Progenitor cell of endocrine pancreas (in vitro differentiated cells): ENCODE measurements at regions not wholly inside any gene's neighbourhood (a gene's known extent, or its start where the extent isn't known, plus 50 kb on each side); places are given as distances from the start of the nearest gene placed in this dataset.

ENCODE experiments used
- DNase-seq: peaks from one replicate; pipeline ENCODE4 v3.0.0; 2021; ENCODE audit warnings: low spot score; ENCODE audit not compliant: unreplicated experiment
- H3K27ac Mint-ChIP-seq: 2 replicates; pipeline ENCODE4 v1.8.0; 2021; ENCODE audit warnings: mild to moderate bottlenecking, moderate library complexity, mixed read lengths
- H3K27me3 Mint-ChIP-seq: 2 replicates; pipeline ENCODE4 v1.8.0; 2021; ENCODE audit warnings: mixed read lengths
- H3K36me3 Mint-ChIP-seq: 2 replicates; pipeline ENCODE4 v1.8.0; 2022; ENCODE audit warnings: mixed read lengths; ENCODE audit not compliant: insufficient read depth
- H3K4me1 Mint-ChIP-seq: 2 replicates; pipeline ENCODE4 v1.8.0; 2021; ENCODE audit warnings: low read depth, mixed read lengths
- H3K4me3 Mint-ChIP-seq: 2 replicates; pipeline ENCODE4 v1.8.0; 2021; ENCODE audit warnings: low read depth, mild to moderate bottlenecking, moderate library complexity, mixed read lengths
- H3K9me3 Mint-ChIP-seq: 2 replicates; pipeline ENCODE4 v1.8.0; 2021; ENCODE audit warnings: low read depth, mixed read lengths
- CTCF ChIP-seq: fragments of 200-600 bp; sonication (generic); IDR thresholded peaks from one replicate; pipeline ENCODE4 v1.5.0; 2021; ENCODE audit warnings: antibody characterized with exemption, mild to moderate bottlenecking; ENCODE audit not compliant: unreplicated experiment

DNA sequence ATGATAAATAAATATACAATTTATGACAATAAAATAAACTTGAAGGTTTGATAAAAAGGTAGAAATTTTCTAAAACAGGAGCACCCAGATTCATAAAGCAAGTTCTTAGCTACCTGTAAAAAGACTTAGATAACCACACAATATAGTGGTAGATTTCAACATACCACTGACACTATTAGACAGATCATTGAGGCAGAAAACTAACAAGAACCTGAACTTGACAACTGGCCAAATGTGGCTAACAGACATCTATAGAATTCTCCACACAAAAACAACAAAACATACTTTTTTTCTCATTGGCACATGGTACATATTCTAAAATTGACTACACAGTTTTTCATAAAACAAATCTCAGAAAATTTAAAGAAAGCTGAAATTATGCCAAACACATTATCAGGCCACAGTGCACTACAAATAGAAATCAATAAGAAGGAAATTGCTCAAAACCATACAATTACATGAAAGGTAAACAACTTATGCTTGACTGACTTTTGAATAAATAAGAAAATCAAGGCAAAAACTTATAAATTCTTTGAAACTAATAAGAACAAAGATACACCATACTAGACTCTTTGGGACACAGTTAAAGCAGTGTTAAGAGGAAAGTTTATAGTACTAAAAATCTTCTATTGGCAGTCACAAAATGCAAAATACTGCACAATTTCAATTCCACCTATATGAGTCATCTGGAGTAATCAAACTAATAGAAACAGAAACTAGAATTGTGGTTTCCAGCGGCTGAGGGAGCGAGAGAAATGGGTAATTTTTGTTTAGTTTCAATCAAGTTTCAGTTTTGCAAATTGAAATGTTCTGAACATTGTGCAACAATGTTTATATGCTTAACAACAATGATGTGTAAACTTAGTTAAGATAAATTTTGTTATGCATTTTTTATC lies 925.6 kb downstream of the SH3BGRL start:
- no peak for TF ChIP-seq CTCF
- no peak for DNase-seq
- Mint-ChIP-seq H3K4me3 (no peak overlapping the region), H3K9me3 (peaks cover 55% of the 10 kb centered on the region), H3K36me3 (no peaks in the 10 kb centered on the region), H3K27me3 (no peaks in the 10 kb centered on the region), H3K27ac (no peak overlapping the region), H3K4me1 (no peaks in the 10 kb centered on the region)

GRCh38 chrX:82134378-82134777 lies 932.5 kb downstream of the SH3BGRL start:
- Mint-ChIP-seq H3K27me3 (no peaks in the 10 kb centered on the region), H3K4me1 (no peaks in the 10 kb centered on the region), H3K36me3 (no peaks in the 10 kb centered on the region), H3K9me3 (peaks cover 64% of the 10 kb centered on the region), H3K27ac (no peak overlapping the region), H3K4me3 (no peak overlapping the region)
- DNase-seq: no peak
- no peak for TF ChIP-seq CTCF

- no peak overlapping the region for H3K27ac Mint-ChIP-seq
- peaks cover 56% of the 10 kb centered on the region for H3K9me3 Mint-ChIP-seq
- H3K27me3 Mint-ChIP-seq: no peaks in the 10 kb centered on the region
- H3K4me3 Mint-ChIP-seq: no peak overlapping the region
- H3K36me3 Mint-ChIP-seq: peaks cover 3% of the 10 kb centered on the region
- DNase-seq: no peak
- TF ChIP-seq CTCF: no peak
- no peaks in the 10 kb centered on the region for H3K4me1 Mint-ChIP-seq
Observed at GRCh38 chrX:82141942-82142341, 940.0 kb downstream of the SH3BGRL start.

DNA sequence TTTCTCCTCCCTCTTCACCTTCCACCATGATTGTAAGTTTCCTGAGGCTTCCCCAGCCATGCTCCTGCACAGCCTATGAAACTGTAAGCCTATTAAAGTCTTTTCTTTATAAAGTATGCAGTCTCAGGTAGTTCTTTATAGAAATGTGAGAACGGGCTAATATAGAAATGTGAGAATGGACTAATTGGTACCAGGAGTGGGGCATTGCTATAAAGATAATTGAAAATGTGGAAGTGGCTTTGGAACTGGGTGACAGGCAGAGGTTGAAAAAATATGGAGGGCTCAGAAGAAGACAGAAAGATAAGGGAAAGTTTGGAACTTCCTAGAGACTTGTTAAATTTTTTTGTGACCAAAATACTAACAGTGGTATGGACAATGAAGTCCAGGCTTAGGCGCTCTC lies 959.3 kb downstream of the SH3BGRL start:
- peaks cover 63% of the 10 kb centered on the region for H3K9me3 Mint-ChIP-seq
- no peak overlapping the region for H3K27ac Mint-ChIP-seq
- no peaks in the 10 kb centered on the region for H3K4me1 Mint-ChIP-seq
- H3K36me3 Mint-ChIP-seq: peaks cover 1% of the 10 kb centered on the region
- no peak for DNase-seq
- no peaks in the 10 kb centered on the region for H3K27me3 Mint-ChIP-seq
- no peak for TF ChIP-seq CTCF
- H3K4me3 Mint-ChIP-seq: no peak overlapping the region

GRCh38 chrX:82163701-82164100 lies 961.8 kb downstream of the SH3BGRL start:
- H3K4me1 Mint-ChIP-seq: no peaks in the 10 kb centered on the region
- peaks cover 68% of the 10 kb centered on the region for H3K9me3 Mint-ChIP-seq
- peaks cover 1% of the 10 kb centered on the region for H3K36me3 Mint-ChIP-seq

More at GRCh38 chrX:82163701-82164100, 961.8 kb downstream of the SH3BGRL start:
- no peak overlapping the region for H3K27ac Mint-ChIP-seq
- no peaks in the 10 kb centered on the region for H3K27me3 Mint-ChIP-seq
- no peak for TF ChIP-seq CTCF
- no peak overlapping the region for H3K4me3 Mint-ChIP-seq
- no peak for DNase-seq
